Breast epithelium (tissue), 4 donors: ENCODE measurements at regions not wholly inside any gene's neighbourhood (a gene's known extent, or its start where the extent isn't known, plus 50 kb on each side); places are given as distances from the start of the nearest gene placed in this dataset.
A peak's percentile ranks its signal among the peaks of the same experiment; 100 is the strongest.
"Not testable (repeated sequence)": the region's sequence is repeated elsewhere in the genome, so short reads cannot be mapped to it uniquely, and the experiment has no call there.

Source experiments
- DNase-seq, 2 donors: peaks; one replicate each; pipeline ENCODE4 v3.0.0-alpha.2; 2019; ENCODE audit warnings: low spot score in 2 of 2
- H3K27ac ChIP-seq, 2 donors: fragments of 200-600 bp; sonication (generic) in 1 of 2; one replicate each; pipeline ENCODE4 v1.5.1; 2016 to 2019; ENCODE audit warnings: mild to moderate bottlenecking in 1 of 2
- H3K27me3 ChIP-seq, 2 donors: fragments of 200-600 bp; sonication (generic) in 1 of 2; one replicate each; pipeline versions ENCODE4 v1.5.1 to v1.6.0; 2017 to 2019; ENCODE audit warnings: control low read depth in 1 of 2, mild to moderate bottlenecking in 1 of 2
- H3K36me3 ChIP-seq: fragments of 200-600 bp; one replicate; pipeline ENCODE4 v1.5.1; 2019
- H3K4me1 ChIP-seq, 2 donors: fragments of 200-600 bp; sonication (generic); one replicate each; pipeline ENCODE4 v1.5.1; 2016 to 2019; ENCODE audit warnings: control low read depth in 1 of 2
- H3K4me3 ChIP-seq, 3 donors: fragments of 200-600 bp; sonication (generic); 1 replicate in 2 of 3; 2 replicates in 1 of 3; pipeline ENCODE4 v1.5.1; 2016 to 2019; ENCODE audit warnings: mild to moderate bottlenecking in 3 of 3, moderate library complexity in 2 of 3
- H3K9me3 ChIP-seq, 2 donors: fragments of 200-600 bp; sonication (generic) in 1 of 2; one replicate each; pipeline ENCODE4 v1.5.1; 2016 to 2019; ENCODE audit warnings: control low read depth in 1 of 2
- POLR2A ChIP-seq: fragments of 450-650 bp; IDR thresholded peaks from one replicate; pipeline ENCODE4 v1.6.1; 2016; ENCODE audit warnings: antibody characterized with exemption, mild to moderate bottlenecking, moderate library complexity
- POLR2AphosphoS5 ChIP-seq, 3 donors: sonication (generic); formaldehyde crosslinking; IDR thresholded peaks; one replicate each; pipeline ENCODE4 v1.6.1; 2017; ENCODE audit warnings: antibody characterized with exemption in 3 of 3
- intact Hi-C: fragments of 100-400 bp; cut with DNase I; formaldehyde crosslinking; loops from one replicate; pipeline ENCODE4 v1.15.1; 2023; ENCODE audit warnings: low total_unique reads
- TF ChIP-seq, protein P1 (sequence below), 3 donors: fragments of 450-650 bp; IDR thresholded peaks; one replicate each; pipeline ENCODE4 v1.5.1; 2016 to 2017; ENCODE audit warnings: antibody characterized with exemption in 3 of 3, mild to moderate bottlenecking in 3 of 3, moderate library complexity in 3 of 3

DNA sequence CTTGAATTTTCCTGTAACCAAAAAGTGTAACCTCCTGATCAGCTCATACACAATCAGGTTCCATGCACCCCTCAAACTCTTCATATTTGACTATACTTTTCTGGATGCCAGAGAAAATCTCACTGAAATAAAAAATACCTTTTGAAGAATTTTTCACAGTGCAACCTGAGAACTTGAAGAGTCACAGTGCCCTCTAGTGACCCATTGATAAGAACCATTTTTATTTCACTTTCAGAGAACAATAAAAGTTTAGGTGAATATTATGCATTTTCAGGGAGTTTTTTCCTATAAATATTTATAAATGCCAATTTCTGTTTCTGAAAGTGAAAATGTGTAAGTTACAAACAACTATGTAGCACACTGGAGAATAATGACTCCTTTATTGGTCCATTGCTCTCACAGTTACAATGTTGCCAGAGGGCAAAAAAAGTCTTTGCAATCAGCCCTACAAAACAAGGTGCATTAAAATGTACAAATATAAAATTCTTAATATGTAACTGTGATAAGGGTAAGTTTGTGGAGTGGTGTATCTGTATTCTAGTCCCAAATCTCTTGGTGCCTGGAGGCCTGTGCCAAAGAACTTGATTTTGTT lies 153.6 kb upstream of the INTU start:
- H3K4me3 ChIP-seq = no peak overlapping the region
- H3K9me3 ChIP-seq = no peaks in the 10 kb centered on the region
- H3K27me3 ChIP-seq = no peaks in the 10 kb centered on the region
- no peaks in the 10 kb centered on the region for H3K4me1 ChIP-seq
- TF ChIP-seq, protein P1, sequence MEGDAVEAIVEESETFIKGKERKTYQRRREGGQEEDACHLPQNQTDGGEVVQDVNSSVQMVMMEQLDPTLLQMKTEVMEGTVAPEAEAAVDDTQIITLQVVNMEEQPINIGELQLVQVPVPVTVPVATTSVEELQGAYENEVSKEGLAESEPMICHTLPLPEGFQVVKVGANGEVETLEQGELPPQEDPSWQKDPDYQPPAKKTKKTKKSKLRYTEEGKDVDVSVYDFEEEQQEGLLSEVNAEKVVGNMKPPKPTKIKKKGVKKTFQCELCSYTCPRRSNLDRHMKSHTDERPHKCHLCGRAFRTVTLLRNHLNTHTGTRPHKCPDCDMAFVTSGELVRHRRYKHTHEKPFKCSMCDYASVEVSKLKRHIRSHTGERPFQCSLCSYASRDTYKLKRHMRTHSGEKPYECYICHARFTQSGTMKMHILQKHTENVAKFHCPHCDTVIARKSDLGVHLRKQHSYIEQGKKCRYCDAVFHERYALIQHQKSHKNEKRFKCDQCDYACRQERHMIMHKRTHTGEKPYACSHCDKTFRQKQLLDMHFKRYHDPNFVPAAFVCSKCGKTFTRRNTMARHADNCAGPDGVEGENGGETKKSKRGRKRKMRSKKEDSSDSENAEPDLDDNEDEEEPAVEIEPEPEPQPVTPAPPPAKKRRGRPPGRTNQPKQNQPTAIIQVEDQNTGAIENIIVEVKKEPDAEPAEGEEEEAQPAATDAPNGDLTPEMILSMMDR (IDR thresholded peaks at IDR 0.05) = peak in 2 of 3 donors; percentile 30 to 39
- TF ChIP-seq POLR2A = no peak
- no peak for DNase-seq
- no peaks in the 10 kb centered on the region for H3K36me3 ChIP-seq
- intact Hi-C loops = no loop called here
- no peak overlapping the region for H3K27ac ChIP-seq

DNA sequence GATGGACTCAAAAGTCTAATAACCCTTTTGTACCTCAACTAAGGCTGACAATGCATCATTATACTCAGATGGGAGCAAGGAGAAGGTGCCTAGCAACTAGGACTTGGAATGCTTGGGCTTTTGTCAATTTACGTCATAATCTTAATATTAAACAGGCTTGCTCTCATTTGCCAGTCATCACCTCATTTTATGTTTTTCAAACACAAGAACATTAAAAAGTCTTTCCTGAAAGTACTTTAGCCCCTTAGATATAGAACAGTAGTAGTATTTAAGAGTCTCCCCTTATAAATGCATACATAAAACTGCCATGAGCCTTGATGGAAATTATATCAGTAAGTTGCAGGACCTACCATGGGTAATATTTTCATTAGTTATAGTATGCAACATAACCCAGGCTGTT lies 150.7 kb upstream of the INTU start:
- Histone ChIP-seq H3K9me3 (no peaks in the 10 kb centered on the region), H3K27ac (no peak overlapping the region), H3K36me3 (no peaks in the 10 kb centered on the region), H3K27me3 (no peaks in the 10 kb centered on the region), H3K4me1 (no peaks in the 10 kb centered on the region), H3K4me3 (no peak overlapping the region)
- no peak for DNase-seq
- no peak for TF ChIP-seq POLR2A
- TF ChIP-seq, protein P1 (IDR thresholded peaks at IDR 0.05) = no peak
- TF ChIP-seq POLR2AphosphoS5 (IDR thresholded peaks at IDR 0.05) = no peak
- intact Hi-C loops = no loop called here

DNA sequence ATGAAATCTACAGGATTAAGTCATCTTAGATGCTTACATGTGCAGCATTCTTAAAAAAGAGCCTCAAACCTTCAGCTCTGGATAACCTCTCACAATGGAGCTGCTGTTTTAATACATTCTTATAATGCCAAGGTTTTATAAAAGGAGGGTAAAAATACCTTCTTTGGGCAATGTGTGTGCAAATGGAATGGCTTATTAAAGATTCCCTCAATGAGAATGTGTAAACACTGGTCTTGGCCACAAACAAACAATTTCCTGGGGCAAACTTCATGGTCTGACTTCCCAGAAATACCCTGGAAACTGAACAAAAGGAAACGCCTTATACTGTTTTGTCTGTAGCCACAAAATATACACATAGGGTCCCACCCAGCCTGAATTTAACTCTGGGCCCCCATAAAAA lies 148.6 kb upstream of the INTU start:
- no peak for DNase-seq
- Histone ChIP-seq H3K27ac (no peak overlapping the region), H3K4me1 (no peaks in the 10 kb centered on the region), H3K36me3 (no peaks in the 10 kb centered on the region), H3K4me3 (no peak overlapping the region), H3K27me3 (no peaks in the 10 kb centered on the region), H3K9me3 (no peaks in the 10 kb centered on the region)
- TF ChIP-seq POLR2A = no peak
- no peak for TF ChIP-seq POLR2AphosphoS5 (IDR thresholded peaks at IDR 0.05)
- TF ChIP-seq, protein P1 (IDR thresholded peaks at IDR 0.05) = no peak
- intact Hi-C loops = no loop called here

DNA sequence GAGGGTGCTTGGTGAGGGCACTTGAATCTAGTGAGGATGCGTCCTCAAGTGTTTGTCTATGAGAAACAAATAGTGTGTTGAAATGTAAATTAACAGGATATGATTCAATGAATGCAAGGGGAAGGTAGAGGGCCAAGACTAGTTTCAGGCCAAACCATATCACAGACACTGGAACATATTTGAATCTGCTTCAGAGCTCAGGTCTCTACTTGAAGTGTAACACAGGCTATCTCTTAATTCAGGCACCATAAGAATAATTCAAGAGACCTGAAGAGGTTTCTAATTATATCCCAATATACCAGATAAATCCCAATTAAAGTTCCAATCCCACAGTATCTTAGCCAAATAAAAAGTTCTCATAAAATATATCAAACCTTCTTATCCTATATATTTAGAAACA lies 146.5 kb upstream of the INTU start:
- Histone ChIP-seq H3K9me3 (no peaks in the 10 kb centered on the region), H3K27me3 (no peaks in the 10 kb centered on the region), H3K36me3 (no peaks in the 10 kb centered on the region), H3K4me3 (no peak overlapping the region), H3K4me1 (no peaks in the 10 kb centered on the region), H3K27ac (no peak overlapping the region)
- no peak for DNase-seq
- TF ChIP-seq POLR2AphosphoS5 (IDR thresholded peaks at IDR 0.05) (no peak), POLR2A (no peak)
- TF ChIP-seq, protein P1 (IDR thresholded peaks at IDR 0.05) = no peak
- intact Hi-C loops = no loop called here

DNA sequence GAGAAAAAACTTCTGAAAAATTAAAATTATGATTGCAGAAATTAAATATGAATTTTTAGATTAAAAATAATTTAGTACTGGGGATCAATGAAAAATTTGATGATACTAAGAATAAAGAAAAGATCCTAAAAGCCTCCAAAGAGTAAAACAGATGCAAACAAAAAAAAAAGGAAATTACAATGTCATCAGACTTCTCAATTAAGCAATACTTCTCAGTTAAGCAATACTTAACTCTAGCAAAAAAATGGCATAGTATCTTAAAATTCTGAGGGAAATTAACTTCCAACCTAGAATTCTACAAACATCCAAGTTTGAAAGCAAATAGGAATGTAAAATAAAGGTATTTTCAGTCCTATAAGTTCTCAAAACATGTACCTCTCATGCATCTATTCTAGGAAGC lies 141.2 kb upstream of the INTU start:
- Histone ChIP-seq H3K27me3 (no peaks in the 10 kb centered on the region), H3K4me1 (no peaks in the 10 kb centered on the region), H3K36me3 (no peaks in the 10 kb centered on the region), H3K27ac (no peak overlapping the region), H3K9me3 (no peaks in the 10 kb centered on the region), H3K4me3 (no peak overlapping the region)
- TF ChIP-seq, protein P1 (IDR thresholded peaks at IDR 0.05) = no peak
- TF ChIP-seq POLR2A (no peak), POLR2AphosphoS5 (IDR thresholded peaks at IDR 0.05) (no peak)
- no peak for DNase-seq
- intact Hi-C loops = no loop called here

DNA sequence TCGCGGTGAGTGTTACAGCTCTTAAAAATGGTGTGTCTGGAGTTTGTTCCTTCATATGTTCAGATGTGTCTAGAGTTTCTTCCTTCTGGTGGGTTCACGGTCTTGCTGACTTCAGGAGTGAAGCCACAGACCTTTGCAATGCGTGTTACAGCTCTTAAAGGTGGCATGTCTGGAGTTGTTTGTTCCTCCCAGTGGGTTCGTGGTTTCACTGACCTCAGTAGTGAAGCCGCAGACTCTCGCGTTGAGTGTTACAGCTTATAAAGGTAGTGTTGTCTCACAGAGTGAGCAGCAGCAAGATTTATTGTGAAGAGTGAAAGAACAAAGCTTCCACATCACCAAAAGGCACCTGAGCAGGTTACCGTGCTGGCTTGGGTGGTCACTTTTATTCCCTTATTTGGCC lies 135.9 kb upstream of the INTU start:
- intact Hi-C loops, H3K4me3 ChIP-seq, H3K36me3 ChIP-seq, DNase-seq, H3K9me3 ChIP-seq, H3K27ac ChIP-seq, H3K27me3 ChIP-seq, H3K4me1 ChIP-seq: not testable (repeated sequence)
